ENCODE measurements at regions not wholly inside any gene's neighbourhood (a gene's known extent, or its start where the extent isn't known, plus 50 kb on each side); places are given as distances from the start of the nearest gene placed in this dataset.

DNA sequence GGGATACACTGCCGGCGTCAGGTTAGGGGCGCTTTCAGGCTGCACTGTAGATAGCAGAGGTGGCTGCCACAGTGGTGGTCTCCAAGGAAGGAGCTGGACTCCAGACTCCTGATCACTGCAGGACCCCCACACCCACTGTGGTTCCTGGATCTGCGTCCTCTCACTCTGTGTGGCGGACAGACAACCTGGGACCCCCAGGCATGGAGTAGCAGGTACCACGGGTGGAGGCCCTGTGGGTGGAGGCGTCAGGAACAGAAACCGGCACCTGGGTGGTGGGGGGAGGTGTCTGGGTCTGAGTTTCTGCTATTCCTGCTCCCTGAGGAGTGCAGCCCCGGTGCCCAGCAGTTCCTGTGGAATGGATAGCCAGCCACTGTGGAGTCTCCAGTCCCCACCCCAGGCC is 75.1 kb upstream of the PCAT7 start:
- no peaks in the 10 kb centered on the region for H3K27me3 Mint-ChIP-seq (ENCODE audit: insufficient read depth, low read depth, poor library complexity)
- no peak for DNase-seq (ENCODE audit: low spot score)
- Histone ChIP-seq H3K36me3 (ENCODE audit: insufficient read depth) (no peaks in the 10 kb centered on the region), H3K27ac (ENCODE audit: low read depth) (no peak overlapping the region), H3K79me2 (replicated peaks; ENCODE audit: insufficient read depth) (no peaks in the 10 kb centered on the region; the same call in 1 of the 2 replicates), H2AFZ (no peak overlapping the region), H3K27me3 (ENCODE audit: insufficient read depth) (no peaks in the 10 kb centered on the region), H3K4me1 (ENCODE audit: insufficient read depth) (no peaks in the 10 kb centered on the region), H3F3A (replicated peaks; ENCODE audit: low read depth) (no peaks in the 10 kb centered on the region), H4K20me1 (replicated peaks; ENCODE audit: insufficient read depth) (no peaks in the 10 kb centered on the region), H3K4me3 (no peak overlapping the region), H3K9me2 (ENCODE audit: insufficient read depth) (no peaks in the 10 kb centered on the region), H3K4me2 (no peak overlapping the region)
- TF ChIP-seq CREB1 (CRISPR knock-in tag; IDR thresholded peaks at IDR 0.05; ENCODE audit: low read depth) (no peak), JUNB (IDR thresholded peaks at IDR 0.05; ENCODE audit: unreplicated experiment) (no peak), EZH2phosphoT487 (IDR thresholded peaks at IDR 0.05; ENCODE audit: unreplicated experiment) (no peak), EZH2 (IDR thresholded peaks at IDR 0.05; ENCODE audit: low read depth, unreplicated experiment) (no peak), NANOG (IDR thresholded peaks at IDR 0.05; ENCODE audit: borderline replicate concordance) (no peak), ZNF331 (CRISPR knock-in tag; IDR thresholded peaks at IDR 0.05; ENCODE audit: low read depth) (no peak), ZNF114 (CRISPR knock-in tag; IDR thresholded peaks at IDR 0.05) (no peak), POLR2AphosphoS5 (IDR thresholded peaks at IDR 0.05; ENCODE audit: low read depth) (no peak), STAT1 (IDR thresholded peaks at IDR 0.05; ENCODE audit: unreplicated experiment) (no peak)
- TF ChIP-seq, protein P1, sequence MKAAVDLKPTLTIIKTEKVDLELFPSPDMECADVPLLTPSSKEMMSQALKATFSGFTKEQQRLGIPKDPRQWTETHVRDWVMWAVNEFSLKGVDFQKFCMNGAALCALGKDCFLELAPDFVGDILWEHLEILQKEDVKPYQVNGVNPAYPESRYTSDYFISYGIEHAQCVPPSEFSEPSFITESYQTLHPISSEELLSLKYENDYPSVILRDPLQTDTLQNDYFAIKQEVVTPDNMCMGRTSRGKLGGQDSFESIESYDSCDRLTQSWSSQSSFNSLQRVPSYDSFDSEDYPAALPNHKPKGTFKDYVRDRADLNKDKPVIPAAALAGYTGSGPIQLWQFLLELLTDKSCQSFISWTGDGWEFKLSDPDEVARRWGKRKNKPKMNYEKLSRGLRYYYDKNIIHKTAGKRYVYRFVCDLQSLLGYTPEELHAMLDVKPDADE (IDR thresholded peaks at IDR 0.05): no peak
- TF ChIP-seq, protein P2, sequence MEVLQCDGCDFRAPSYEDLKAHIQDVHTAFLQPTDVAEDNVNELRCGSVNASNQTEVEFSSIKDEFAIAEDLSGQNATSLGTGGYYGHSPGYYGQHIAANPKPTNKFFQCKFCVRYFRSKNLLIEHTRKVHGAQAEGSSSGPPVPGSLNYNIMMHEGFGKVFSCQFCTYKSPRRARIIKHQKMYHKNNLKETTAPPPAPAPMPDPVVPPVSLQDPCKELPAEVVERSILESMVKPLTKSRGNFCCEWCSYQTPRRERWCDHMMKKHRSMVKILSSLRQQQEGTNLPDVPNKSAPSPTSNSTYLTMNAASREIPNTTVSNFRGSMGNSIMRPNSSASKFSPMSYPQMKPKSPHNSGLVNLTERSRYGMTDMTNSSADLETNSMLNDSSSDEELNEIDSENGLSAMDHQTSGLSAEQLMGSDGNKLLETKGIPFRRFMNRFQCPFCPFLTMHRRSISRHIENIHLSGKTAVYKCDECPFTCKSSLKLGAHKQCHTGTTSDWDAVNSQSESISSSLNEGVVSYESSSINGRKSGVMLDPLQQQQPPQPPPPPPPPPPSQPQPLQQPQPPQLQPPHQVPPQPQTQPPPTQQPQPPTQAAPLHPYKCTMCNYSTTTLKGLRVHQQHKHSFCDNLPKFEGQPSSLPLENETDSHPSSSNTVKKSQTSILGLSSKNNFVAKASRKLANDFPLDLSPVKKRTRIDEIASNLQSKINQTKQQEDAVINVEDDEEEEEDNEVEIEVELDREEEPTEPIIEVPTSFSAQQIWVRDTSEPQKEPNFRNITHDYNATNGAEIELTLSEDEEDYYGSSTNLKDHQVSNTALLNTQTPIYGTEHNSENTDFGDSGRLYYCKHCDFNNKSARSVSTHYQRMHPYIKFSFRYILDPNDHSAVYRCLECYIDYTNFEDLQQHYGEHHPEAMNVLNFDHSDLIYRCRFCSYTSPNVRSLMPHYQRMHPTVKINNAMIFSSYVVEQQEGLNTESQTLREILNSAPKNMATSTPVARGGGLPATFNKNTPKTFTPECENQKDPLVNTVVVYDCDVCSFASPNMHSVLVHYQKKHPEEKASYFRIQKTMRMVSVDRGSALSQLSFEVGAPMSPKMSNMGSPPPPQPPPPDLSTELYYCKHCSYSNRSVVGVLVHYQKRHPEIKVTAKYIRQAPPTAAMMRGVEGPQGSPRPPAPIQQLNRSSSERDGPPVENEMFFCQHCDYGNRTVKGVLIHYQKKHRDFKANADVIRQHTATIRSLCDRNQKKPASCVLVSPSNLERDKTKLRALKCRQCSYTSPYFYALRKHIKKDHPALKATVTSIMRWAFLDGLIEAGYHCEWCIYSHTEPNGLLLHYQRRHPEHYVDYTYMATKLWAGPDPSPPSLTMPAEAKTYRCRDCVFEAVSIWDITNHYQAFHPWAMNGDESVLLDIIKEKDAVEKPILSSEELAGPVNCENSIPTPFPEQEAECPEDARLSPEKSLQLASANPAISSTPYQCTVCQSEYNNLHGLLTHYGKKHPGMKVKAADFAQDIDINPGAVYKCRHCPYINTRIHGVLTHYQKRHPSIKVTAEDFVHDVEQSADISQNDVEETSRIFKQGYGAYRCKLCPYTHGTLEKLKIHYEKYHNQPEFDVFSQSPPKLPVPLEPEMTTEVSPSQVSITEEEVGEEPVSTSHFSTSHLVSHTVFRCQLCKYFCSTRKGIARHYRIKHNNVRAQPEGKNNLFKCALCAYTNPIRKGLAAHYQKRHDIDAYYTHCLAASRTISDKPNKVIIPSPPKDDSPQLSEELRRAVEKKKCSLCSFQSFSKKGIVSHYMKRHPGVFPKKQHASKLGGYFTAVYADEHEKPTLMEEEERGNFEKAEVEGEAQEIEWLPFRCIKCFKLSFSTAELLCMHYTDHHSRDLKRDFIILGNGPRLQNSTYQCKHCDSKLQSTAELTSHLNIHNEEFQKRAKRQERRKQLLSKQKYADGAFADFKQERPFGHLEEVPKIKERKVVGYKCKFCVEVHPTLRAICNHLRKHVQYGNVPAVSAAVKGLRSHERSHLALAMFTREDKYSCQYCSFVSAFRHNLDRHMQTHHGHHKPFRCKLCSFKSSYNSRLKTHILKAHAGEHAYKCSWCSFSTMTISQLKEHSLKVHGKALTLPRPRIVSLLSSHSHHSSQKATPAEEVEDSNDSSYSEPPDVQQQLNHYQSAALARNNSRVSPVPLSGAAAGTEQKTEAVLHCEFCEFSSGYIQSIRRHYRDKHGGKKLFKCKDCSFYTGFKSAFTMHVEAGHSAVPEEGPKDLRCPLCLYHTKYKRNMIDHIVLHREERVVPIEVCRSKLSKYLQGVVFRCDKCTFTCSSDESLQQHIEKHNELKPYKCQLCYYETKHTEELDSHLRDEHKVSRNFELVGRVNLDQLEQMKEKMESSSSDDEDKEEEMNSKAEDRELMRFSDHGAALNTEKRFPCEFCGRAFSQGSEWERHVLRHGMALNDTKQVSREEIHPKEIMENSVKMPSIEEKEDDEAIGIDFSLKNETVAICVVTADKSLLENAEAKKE (CRISPR knock-in tag; IDR thresholded peaks at IDR 0.05): no peak
- TF ChIP-seq, protein P3, sequence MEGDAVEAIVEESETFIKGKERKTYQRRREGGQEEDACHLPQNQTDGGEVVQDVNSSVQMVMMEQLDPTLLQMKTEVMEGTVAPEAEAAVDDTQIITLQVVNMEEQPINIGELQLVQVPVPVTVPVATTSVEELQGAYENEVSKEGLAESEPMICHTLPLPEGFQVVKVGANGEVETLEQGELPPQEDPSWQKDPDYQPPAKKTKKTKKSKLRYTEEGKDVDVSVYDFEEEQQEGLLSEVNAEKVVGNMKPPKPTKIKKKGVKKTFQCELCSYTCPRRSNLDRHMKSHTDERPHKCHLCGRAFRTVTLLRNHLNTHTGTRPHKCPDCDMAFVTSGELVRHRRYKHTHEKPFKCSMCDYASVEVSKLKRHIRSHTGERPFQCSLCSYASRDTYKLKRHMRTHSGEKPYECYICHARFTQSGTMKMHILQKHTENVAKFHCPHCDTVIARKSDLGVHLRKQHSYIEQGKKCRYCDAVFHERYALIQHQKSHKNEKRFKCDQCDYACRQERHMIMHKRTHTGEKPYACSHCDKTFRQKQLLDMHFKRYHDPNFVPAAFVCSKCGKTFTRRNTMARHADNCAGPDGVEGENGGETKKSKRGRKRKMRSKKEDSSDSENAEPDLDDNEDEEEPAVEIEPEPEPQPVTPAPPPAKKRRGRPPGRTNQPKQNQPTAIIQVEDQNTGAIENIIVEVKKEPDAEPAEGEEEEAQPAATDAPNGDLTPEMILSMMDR (conservative IDR thresholded peaks at IDR 0.05; ENCODE audit: low read depth in 2 of 2): no peak
- TF ChIP-seq, protein P4, sequence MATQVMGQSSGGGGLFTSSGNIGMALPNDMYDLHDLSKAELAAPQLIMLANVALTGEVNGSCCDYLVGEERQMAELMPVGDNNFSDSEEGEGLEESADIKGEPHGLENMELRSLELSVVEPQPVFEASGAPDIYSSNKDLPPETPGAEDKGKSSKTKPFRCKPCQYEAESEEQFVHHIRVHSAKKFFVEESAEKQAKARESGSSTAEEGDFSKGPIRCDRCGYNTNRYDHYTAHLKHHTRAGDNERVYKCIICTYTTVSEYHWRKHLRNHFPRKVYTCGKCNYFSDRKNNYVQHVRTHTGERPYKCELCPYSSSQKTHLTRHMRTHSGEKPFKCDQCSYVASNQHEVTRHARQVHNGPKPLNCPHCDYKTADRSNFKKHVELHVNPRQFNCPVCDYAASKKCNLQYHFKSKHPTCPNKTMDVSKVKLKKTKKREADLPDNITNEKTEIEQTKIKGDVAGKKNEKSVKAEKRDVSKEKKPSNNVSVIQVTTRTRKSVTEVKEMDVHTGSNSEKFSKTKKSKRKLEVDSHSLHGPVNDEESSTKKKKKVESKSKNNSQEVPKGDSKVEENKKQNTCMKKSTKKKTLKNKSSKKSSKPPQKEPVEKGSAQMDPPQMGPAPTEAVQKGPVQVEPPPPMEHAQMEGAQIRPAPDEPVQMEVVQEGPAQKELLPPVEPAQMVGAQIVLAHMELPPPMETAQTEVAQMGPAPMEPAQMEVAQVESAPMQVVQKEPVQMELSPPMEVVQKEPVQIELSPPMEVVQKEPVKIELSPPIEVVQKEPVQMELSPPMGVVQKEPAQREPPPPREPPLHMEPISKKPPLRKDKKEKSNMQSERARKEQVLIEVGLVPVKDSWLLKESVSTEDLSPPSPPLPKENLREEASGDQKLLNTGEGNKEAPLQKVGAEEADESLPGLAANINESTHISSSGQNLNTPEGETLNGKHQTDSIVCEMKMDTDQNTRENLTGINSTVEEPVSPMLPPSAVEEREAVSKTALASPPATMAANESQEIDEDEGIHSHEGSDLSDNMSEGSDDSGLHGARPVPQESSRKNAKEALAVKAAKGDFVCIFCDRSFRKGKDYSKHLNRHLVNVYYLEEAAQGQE (IDR thresholded peaks at IDR 0.05; ENCODE audit: unreplicated experiment): no peak
- ATAC-seq: no peak
- peaks cover 19% of the 10 kb centered on the region for H3K9me3 Mint-ChIP-seq
- no peak overlapping the region for H3K27ac Mint-ChIP-seq
- H3K4me3 Mint-ChIP-seq: no peak overlapping the region
- H3K4me1 Mint-ChIP-seq: no peaks in the 10 kb centered on the region
- H3K36me3 Mint-ChIP-seq (ENCODE audit: low read depth): peaks cover 6% of the 10 kb centered on the region; the same call in 2 of the 3 replicates

All from GM23338 (cell line).